Endothelial cell of umbilical vein (primary cell): ENCODE measurements at regions not wholly inside any gene's neighbourhood (a gene's known extent, or its start where the extent isn't known, plus 50 kb on each side); places are given as distances from the start of the nearest gene placed in this dataset.
"Not testable (repeated sequence)": the region's sequence is repeated elsewhere in the genome, so short reads cannot be mapped to it uniquely, and the experiment has no call there.

ENCODE experiments used
- BruUV-seq: library from RNA; stranded (reverse); fragments of 400-500 nt; replicated peaks from 2 replicates; lab custom pipeline; 2021; lab: Mats Ljungman, UMichigan
- CTCF ChIA-PET: fragments of 300-600, 350-600 bp; sonication (Branson Sonifier 250); formaldehyde crosslinking; loops from one replicate; lab custom pipeline; 2021; ENCODE audit warnings: antibody characterized with exemption, inconsistent platforms; lab: Charles Lee
- POLR2A ChIA-PET: fragments of 300-600, 350-600 bp; sonication (Branson Sonifier 250); formaldehyde crosslinking; loops from one replicate; lab custom pipeline; 2021; ENCODE audit warnings: antibody characterized with exemption, inconsistent platforms; lab: Charles Lee
- DNase-seq: peaks from one replicate; pipeline ENCODE4 v3.0.0-alpha.2; 2011; ENCODE audit warnings: low read depth, low spot score
- FAIRE-seq: peaks from 2 replicates; lab custom pipeline; 2011; peaks lifted over from hg19 to GRCh38; lab: Jason Lieb, UNC
- H2AFZ ChIP-seq: 2 replicates; pipeline ENCODE4 v1.6.0; 2012; ENCODE audit warnings: low read depth, low read length, control low read depth, inconsistent platforms
- H3K27ac ChIP-seq: 2 replicates; pipeline ENCODE4 v1.5.1; 2011; ENCODE audit warnings: low read depth, mild to moderate bottlenecking, control low read depth, low read length, moderate library complexity; ENCODE audit not compliant: insufficient read depth
- H3K27me3 ChIP-seq, 2 experiments: 2 replicates each; pipeline versions ENCODE4 v1.6.0 to v1.6.1; 2011; ENCODE audit warnings: low read length in 2 of 2, mixed read lengths in 1 of 2; ENCODE audit not compliant: control insufficient read depth in 2 of 2, insufficient read depth in 2 of 2
- H3K36me3 ChIP-seq, 2 experiments: 2 replicates in 1 of 2; 3 replicates in 1 of 2; pipeline ENCODE4 v1.5.1; 2011; ENCODE audit warnings: low read length in 2 of 2, mild to moderate bottlenecking in 1 of 2, moderate library complexity in 1 of 2; ENCODE audit not compliant: control insufficient read depth in 2 of 2, insufficient read depth in 2 of 2; ENCODE audit errors: extremely low read depth in 1 of 2
- H3K4me1 ChIP-seq: 3 replicates; pipeline ENCODE4 v1.5.1; 2011; ENCODE audit warnings: mild to moderate bottlenecking, low read length; ENCODE audit not compliant: control insufficient read depth, insufficient read depth; ENCODE audit errors: extremely low read depth
- H3K4me2 ChIP-seq: 2 replicates; pipeline ENCODE4 v1.6.1; 2011; ENCODE audit warnings: low read length, control low read depth, mixed read lengths; ENCODE audit not compliant: insufficient read depth
- H3K4me3 ChIP-seq, 3 experiments: fragments of 200-600 bp in 1 of 3; sonication (generic), shearing (Covaris generic) in 1 of 3; replicated peaks in 1 of 3; 2 replicates each; pipeline ENCODE4 v1.5.1; 2011 to 2016; ENCODE audit warnings: control low read depth in 3 of 3, low read length in 3 of 3, mild to moderate bottlenecking in 2 of 3, inconsistent platforms in 1 of 3, low read depth in 1 of 3, moderate library complexity in 1 of 3; ENCODE audit not compliant: insufficient read depth in 1 of 3
- H3K79me2 ChIP-seq: 2 replicates; pipeline ENCODE4 v1.6.0; 2012; ENCODE audit warnings: low read length, inconsistent platforms; ENCODE audit not compliant: control insufficient read depth, insufficient read depth
- H3K9ac ChIP-seq: replicated peaks from 2 replicates; pipeline ENCODE3; 2011; ENCODE audit warnings: low read length, control low read depth; ENCODE audit not compliant: insufficient read depth; ENCODE audit errors: extremely low read depth
- H3K9me1 ChIP-seq: replicated peaks from 3 replicates; pipeline ENCODE4 v1.6.0; 2011; ENCODE audit warnings: mild to moderate bottlenecking, low read length; ENCODE audit not compliant: control insufficient read depth, insufficient read depth; ENCODE audit errors: extremely low read depth
- H3K9me3 ChIP-seq: replicated peaks from 2 replicates; pipeline ENCODE4 v1.5.1; 2012; ENCODE audit warnings: low read length, inconsistent platforms; ENCODE audit not compliant: control insufficient read depth, insufficient read depth
- H4K20me1 ChIP-seq: replicated peaks from 2 replicates; pipeline ENCODE3; 2011; ENCODE audit warnings: mild to moderate bottlenecking, low read length; ENCODE audit not compliant: control insufficient read depth, insufficient read depth; ENCODE audit errors: extremely low read depth
- CTCF ChIP-seq, 2 donors: IDR thresholded peaks; 1 replicate in 1 of 2; 2 replicates in 1 of 2; pipeline ENCODE4 v1.5.1; 2011; ENCODE audit warnings: low read length in 2 of 2, mild to moderate bottlenecking in 2 of 2, moderate library complexity in 2 of 2, control low read depth in 1 of 2, inconsistent platforms in 1 of 2, low read depth in 1 of 2; ENCODE audit not compliant: insufficient read depth in 1 of 2; ENCODE audit errors: extremely low read depth in 1 of 2
- EZH2 ChIP-seq: IDR thresholded peaks from 2 replicates; pipeline ENCODE4 v1.6.1; 2012; ENCODE audit warnings: borderline replicate concordance, low read depth, mild to moderate bottlenecking, moderate library complexity, low read length, inconsistent platforms; ENCODE audit not compliant: severe bottlenecking
- FOS ChIP-seq: IDR thresholded peaks from 2 replicates; pipeline ENCODE4 v1.6.1; 2011; ENCODE audit warnings: mild to moderate bottlenecking, low read length, moderate library complexity, borderline replicate concordance; ENCODE audit not compliant: insufficient read depth
- MYC ChIP-seq: IDR thresholded peaks from one replicate; pipeline ENCODE4 v1.6.1; 2011; ENCODE audit warnings: mild to moderate bottlenecking, low read depth, low read length
- POLR2A ChIP-seq: IDR thresholded peaks from 2 replicates; pipeline ENCODE4 v1.6.1; 2012; ENCODE audit warnings: low read depth, mild to moderate bottlenecking, control low read depth, low read length
- POLR2AphosphoS5 ChIP-seq: IDR thresholded peaks from 2 replicates; pipeline ENCODE4 v1.6.1; 2012; ENCODE audit warnings: low read depth, mild to moderate bottlenecking, control low read depth, low read length, moderate library complexity; ENCODE audit not compliant: insufficient read depth
- dilution Hi-C: fragments of 300-500 bp; cut with MboI; formaldehyde crosslinking; loops from one replicate; pipeline ENCODE4 v1.15.0; 2019; ENCODE audit warnings: low sequenced_read_pairs; ENCODE audit not compliant: extremely low pct_ligation_motif_present
- intact Hi-C: fragments of 100-400 bp; cut with micrococcal nuclease; formaldehyde crosslinking; loops from one replicate; pipeline ENCODE4 v1.10.0; 2022
- TF ChIP-seq, protein P1 (sequence below): IDR thresholded peaks from 2 replicates; pipeline ENCODE4 v1.6.1; 2011; ENCODE audit not compliant: insufficient read depth, insufficient read length

DNA sequence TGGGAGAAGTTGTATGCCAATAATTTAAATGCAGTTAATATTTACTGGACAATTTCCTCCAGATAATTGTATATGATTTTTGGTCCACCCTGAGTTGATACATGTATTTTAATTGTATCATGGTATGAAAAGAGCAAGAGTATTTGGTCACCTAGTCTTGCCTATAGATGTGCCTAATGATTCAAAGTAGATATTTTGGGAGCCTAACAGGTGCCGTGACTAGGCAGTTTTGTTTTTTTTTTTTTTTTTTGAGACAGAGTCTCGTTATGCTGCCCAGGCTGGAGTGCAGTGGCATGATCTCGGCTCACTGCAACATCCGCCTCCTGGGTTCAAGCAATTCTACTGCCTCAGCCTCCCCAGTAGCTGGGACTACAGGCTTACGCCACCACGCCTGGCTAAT lies 59.3 kb upstream of the ATRNL1 start:
- no peaks in the 10 kb centered on the region for H3K9me1 ChIP-seq
- no peak overlapping the region for H3K9ac ChIP-seq
- no peaks in the 10 kb centered on the region for H3K27me3 ChIP-seq
- no peak for DNase-seq
- no peak overlapping the region for H2AFZ ChIP-seq
- no TSS peak for BruUV-seq
- H3K4me2 ChIP-seq = no peak overlapping the region
- TF ChIP-seq CTCF (IDR thresholded peaks at IDR 0.05; ENCODE audit: extremely low read depth in 1 of 2, insufficient read depth in 1 of 2, low read depth in 1 of 2, low read length in 2 of 2) (no peak), EZH2 (no peak), MYC (no peak), FOS (no peak), POLR2A (no peak), POLR2AphosphoS5 (no peak)
- TF ChIP-seq, protein P1, sequence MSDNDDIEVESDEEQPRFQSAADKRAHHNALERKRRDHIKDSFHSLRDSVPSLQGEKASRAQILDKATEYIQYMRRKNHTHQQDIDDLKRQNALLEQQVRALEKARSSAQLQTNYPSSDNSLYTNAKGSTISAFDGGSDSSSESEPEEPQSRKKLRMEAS = no peak
- ChIA-PET CTCF (no interaction called here), POLR2A (no interaction called here)
- no peak overlapping the region for H3K4me3 ChIP-seq
- no peaks in the 10 kb centered on the region for H3K79me2 ChIP-seq
- dilution Hi-C loops = no loop called here
- no peak overlapping the region for H3K27ac ChIP-seq
- no peaks in the 10 kb centered on the region for H4K20me1 ChIP-seq
- no peaks in the 10 kb centered on the region for H3K36me3 ChIP-seq
- intact Hi-C loops = no loop called here
- H3K4me1 ChIP-seq = no peaks in the 10 kb centered on the region
- FAIRE-seq = no peak
- no peaks in the 10 kb centered on the region for H3K9me3 ChIP-seq

DNA sequence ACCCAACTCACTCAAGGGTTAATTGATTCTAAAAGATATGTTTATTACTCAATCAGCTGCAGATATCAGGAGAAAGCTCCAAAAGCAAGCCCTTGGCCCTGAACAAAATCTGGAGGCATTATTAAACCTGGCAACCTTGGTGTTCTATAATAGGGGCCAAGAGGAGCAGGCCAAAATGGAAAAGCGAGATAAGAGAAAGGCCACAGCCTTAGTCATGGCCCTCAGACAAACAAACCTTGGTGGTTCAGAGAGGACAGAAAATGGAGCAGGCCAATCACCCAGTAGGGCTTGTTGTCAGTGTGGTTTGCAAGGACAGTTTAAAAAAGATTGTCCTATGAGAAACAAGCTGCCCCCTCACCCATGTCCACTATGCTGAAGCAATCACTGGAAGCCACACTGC lies 53.4 kb upstream of the ATRNL1 start:
- CTCF ChIA-PET, H3K9me1 ChIP-seq, H2AFZ ChIP-seq, H3K4me3 ChIP-seq, intact Hi-C loops, H3K27me3 ChIP-seq, DNase-seq, BruUV-seq, H3K36me3 ChIP-seq, FAIRE-seq, H3K4me2 ChIP-seq, H3K27ac ChIP-seq, H3K4me1 ChIP-seq, H3K9ac ChIP-seq, H3K9me3 ChIP-seq, dilution Hi-C loops, H4K20me1 ChIP-seq, POLR2A ChIA-PET, H3K79me2 ChIP-seq: not testable (repeated sequence)
